ENCODE measurements at regions not wholly inside any gene's neighbourhood (a gene's known extent, or its start where the extent isn't known, plus 50 kb on each side); places are given as distances from the start of the nearest gene placed in this dataset.
A peak's percentile ranks its signal among the peaks of the same experiment; 100 is the strongest.

- DNase-seq (ENCODE audit: low read depth) = no peak
These were observed 56.0 kb downstream of the PLK2 start for GRCh38 chr5:58403822-58404433.

- no peak for DNase-seq (ENCODE audit: low read depth)
These were observed 58.2 kb downstream of the PLK2 start for GRCh38 chr5:58401701-58402100.

GRCh38 chr5:58400737-58401136 lies 59.1 kb downstream of the PLK2 start:
- no peak for DNase-seq (ENCODE audit: low read depth)

GRCh38 chr5:58399951-58400350 lies 59.9 kb downstream of the PLK2 start:
- DNase-seq (ENCODE audit: low read depth) = no peak

GRCh38 chr5:58394339-58394738 lies 65.5 kb downstream of the PLK2 start:
- no peak for DNase-seq (ENCODE audit: low read depth)

- DNase-seq (ENCODE audit: low read depth) = no peak
These were observed 66.2 kb downstream of the PLK2 start for GRCh38 chr5:58393716-58394115.

- DNase-seq (ENCODE audit: low read depth) = no peak
These were observed 67.4 kb downstream of the PLK2 start for GRCh38 chr5:58392496-58392895.

GRCh38 chr5:58383448-58383847 lies 76.4 kb downstream of the PLK2 start:
- DNase-seq (ENCODE audit: low read depth) = no peak

- DNase-seq (ENCODE audit: low read depth) = no peak
These were observed 77.8 kb downstream of the PLK2 start for GRCh38 chr5:58382131-58382534.

- DNase-seq (ENCODE audit: low read depth) = peak; percentile 32
These were observed 78.3 kb downstream of the PLK2 start for GRCh38 chr5:58381566-58381965.

- no peak for DNase-seq (ENCODE audit: low read depth)
These were observed 79.2 kb downstream of the PLK2 start for GRCh38 chr5:58380655-58381054.

GRCh38 chr5:58378613-58379390 lies 81.1 kb downstream of the PLK2 start:
- no peak for DNase-seq (ENCODE audit: low read depth)

GRCh38 chr5:58370606-58371005 lies 89.3 kb downstream of the PLK2 start:
- DNase-seq (ENCODE audit: low read depth) = no peak

- no peak for DNase-seq (ENCODE audit: low read depth)
These were observed 90.2 kb downstream of the PLK2 start for GRCh38 chr5:58369513-58370190.

- DNase-seq (ENCODE audit: low read depth) = peak; percentile 44
These were observed 93.4 kb downstream of the PLK2 start for GRCh38 chr5:58366461-58366860.

GRCh38 chr5:58365791-58366190 lies 94.1 kb downstream of the PLK2 start:
- no peak for DNase-seq (ENCODE audit: low read depth)

- DNase-seq (ENCODE audit: low read depth) = no peak
These were observed 96.2 kb downstream of the PLK2 start for GRCh38 chr5:58363461-58364249.

- no peak for DNase-seq (ENCODE audit: low read depth)
These were observed 97.8 kb downstream of the PLK2 start for GRCh38 chr5:58362135-58362534.

- DNase-seq (ENCODE audit: low read depth) = no peak
These were observed 99.1 kb downstream of the PLK2 start for GRCh38 chr5:58360794-58361193.

GRCh38 chr5:58359981-58360380 lies 99.9 kb downstream of the PLK2 start:
- DNase-seq (ENCODE audit: low read depth) = no peak

GRCh38 chr5:58358501-58359178 lies 101.2 kb downstream of the PLK2 start:
- no peak for DNase-seq (ENCODE audit: low read depth)

All from stromal cell of bone marrow (primary cell).